Memory B cell (primary cell): ENCODE measurements at regions not wholly inside any gene's neighbourhood (a gene's known extent, or its start where the extent isn't known, plus 50 kb on each side); places are given as distances from the start of the nearest gene placed in this dataset.

Experiments
- ATAC-seq: fragments of 150-1000 bp; cut with Tn5 transposase; 2 replicates; pipeline ENCODE4 v1.10.0; 2021; ENCODE audit warnings: low read depth, mild to moderate bottlenecking, moderate library complexity
- DNase-seq, 2 donors: peaks; one replicate each; pipeline ENCODE4 v3.0.0; 2022; ENCODE audit warnings: low spot score in 2 of 2
- H3K27ac Mint-ChIP-seq: one replicate; pipeline ENCODE4 v1.8.0; 2022; ENCODE audit warnings: mild to moderate bottlenecking, moderate library complexity, mixed read lengths
- H3K27me3 Mint-ChIP-seq: one replicate; pipeline ENCODE4 v1.8.0; 2022; ENCODE audit warnings: mixed read lengths
- H3K36me3 Mint-ChIP-seq: one replicate; pipeline ENCODE4 v1.8.0; 2022; ENCODE audit warnings: mild to moderate bottlenecking, mixed read lengths
- H3K4me1 Mint-ChIP-seq: one replicate; pipeline ENCODE4 v1.8.0; 2022; ENCODE audit warnings: mixed read lengths
- H3K4me3 Mint-ChIP-seq: one replicate; pipeline ENCODE4 v1.8.0; 2022; ENCODE audit warnings: mild to moderate bottlenecking, moderate library complexity, mixed read lengths
- H3K9me3 Mint-ChIP-seq: one replicate; pipeline ENCODE4 v1.8.0; 2022; ENCODE audit warnings: mixed read lengths

GRCh38 chr4:12880844-12881243 lies 603.3 kb downstream of the RAB28 start:
- no peaks in the 10 kb centered on the region for H3K4me1 Mint-ChIP-seq
- peaks cover 6% of the 10 kb centered on the region for H3K9me3 Mint-ChIP-seq
- no peak overlapping the region for H3K27ac Mint-ChIP-seq
- no peak overlapping the region for H3K4me3 Mint-ChIP-seq
- DNase-seq (no peak), ATAC-seq (no peak)
- no peaks in the 10 kb centered on the region for H3K27me3 Mint-ChIP-seq
- no peaks in the 10 kb centered on the region for H3K36me3 Mint-ChIP-seq

- Mint-ChIP-seq H3K36me3 (no peaks in the 10 kb centered on the region), H3K4me3 (no peak overlapping the region), H3K27ac (no peak overlapping the region), H3K27me3 (no peaks in the 10 kb centered on the region), H3K9me3 (peaks cover 6% of the 10 kb centered on the region), H3K4me1 (no peaks in the 10 kb centered on the region)
- DNase-seq (no peak), ATAC-seq (no peak)
Measured at GRCh38 chr4:12879496-12879895, 604.6 kb downstream of the RAB28 start.

- DNase-seq, result no peak
- H3K27me3 Mint-ChIP-seq, result no peaks in the 10 kb centered on the region
- no peaks in the 10 kb centered on the region for H3K4me1 Mint-ChIP-seq
- H3K9me3 Mint-ChIP-seq, result peaks cover 8% of the 10 kb centered on the region
- no peak overlapping the region for H3K27ac Mint-ChIP-seq
- no peak for ATAC-seq
- peaks cover 2% of the 10 kb centered on the region for H3K36me3 Mint-ChIP-seq
- H3K4me3 Mint-ChIP-seq, result no peak overlapping the region
Measured at GRCh38 chr4:12875640-12876243, 608.4 kb downstream of the RAB28 start.

GRCh38 chr4:12873351-12873750 lies 610.8 kb downstream of the RAB28 start:
- Mint-ChIP-seq H3K36me3 (peaks cover 2% of the 10 kb centered on the region), H3K27ac (no peak overlapping the region), H3K4me1 (no peaks in the 10 kb centered on the region), H3K9me3 (peaks cover 13% of the 10 kb centered on the region), H3K4me3 (no peak overlapping the region), H3K27me3 (no peaks in the 10 kb centered on the region)
- DNase-seq (no peak), ATAC-seq (no peak)

- H3K4me1 Mint-ChIP-seq, result no peaks in the 10 kb centered on the region
- no peak overlapping the region for H3K27ac Mint-ChIP-seq
- ATAC-seq, result no peak
- H3K4me3 Mint-ChIP-seq, result no peak overlapping the region
- peaks cover 1% of the 10 kb centered on the region for H3K27me3 Mint-ChIP-seq
- H3K36me3 Mint-ChIP-seq, result no peaks in the 10 kb centered on the region
- H3K9me3 Mint-ChIP-seq, result no peaks in the 10 kb centered on the region
- DNase-seq, result no peak
Measured at GRCh38 chr4:12861422-12861821, 622.7 kb downstream of the RAB28 start.

GRCh38 chr4:12852338-12853307 lies 631.5 kb downstream of the RAB28 start:
- H3K27me3 Mint-ChIP-seq, result no peaks in the 10 kb centered on the region
- no peaks in the 10 kb centered on the region for H3K36me3 Mint-ChIP-seq
- DNase-seq (no peak), ATAC-seq (no peak)
- H3K27ac Mint-ChIP-seq, result no peak overlapping the region
- H3K4me3 Mint-ChIP-seq, result no peak overlapping the region
- no peaks in the 10 kb centered on the region for H3K4me1 Mint-ChIP-seq
- H3K9me3 Mint-ChIP-seq, result no peaks in the 10 kb centered on the region

- H3K4me3 Mint-ChIP-seq, result no peak overlapping the region
- ATAC-seq (no peak), DNase-seq (no peak)
- H3K27ac Mint-ChIP-seq, result no peak overlapping the region
- no peaks in the 10 kb centered on the region for H3K9me3 Mint-ChIP-seq
- no peaks in the 10 kb centered on the region for H3K4me1 Mint-ChIP-seq
- peaks cover 4% of the 10 kb centered on the region for H3K27me3 Mint-ChIP-seq
- no peaks in the 10 kb centered on the region for H3K36me3 Mint-ChIP-seq
Measured at GRCh38 chr4:12846368-12846767, 637.8 kb downstream of the RAB28 start.

GRCh38 chr4:12844141-12844540 lies 640.0 kb downstream of the RAB28 start:
- Mint-ChIP-seq H3K27ac (no peak overlapping the region), H3K4me3 (no peak overlapping the region), H3K36me3 (no peaks in the 10 kb centered on the region), H3K27me3 (peaks cover 4% of the 10 kb centered on the region), H3K9me3 (no peaks in the 10 kb centered on the region), H3K4me1 (no peaks in the 10 kb centered on the region)
- DNase-seq (no peak), ATAC-seq (no peak)

GRCh38 chr4:12827966-12828365 lies 656.2 kb downstream of the RAB28 start:
- H3K9me3 Mint-ChIP-seq, result peaks cover 3% of the 10 kb centered on the region
- no peak overlapping the region for H3K4me3 Mint-ChIP-seq
- DNase-seq (no peak), ATAC-seq (no peak)
- H3K27ac Mint-ChIP-seq, result no peak overlapping the region
- H3K36me3 Mint-ChIP-seq, result no peaks in the 10 kb centered on the region
- peaks cover 4% of the 10 kb centered on the region for H3K27me3 Mint-ChIP-seq
- H3K4me1 Mint-ChIP-seq, result no peaks in the 10 kb centered on the region

GRCh38 chr4:12791536-12791935 lies 692.6 kb downstream of the RAB28 start:
- peaks cover 5% of the 10 kb centered on the region for H3K9me3 Mint-ChIP-seq
- H3K4me1 Mint-ChIP-seq, result no peaks in the 10 kb centered on the region
- H3K4me3 Mint-ChIP-seq, result no peak overlapping the region
- DNase-seq (no peak), ATAC-seq (no peak)
- no peaks in the 10 kb centered on the region for H3K27me3 Mint-ChIP-seq
- H3K36me3 Mint-ChIP-seq, result no peaks in the 10 kb centered on the region
- H3K27ac Mint-ChIP-seq, result no peak overlapping the region

- Mint-ChIP-seq H3K4me3 (no peak overlapping the region), H3K9me3 (peaks cover 5% of the 10 kb centered on the region), H3K27ac (no peak overlapping the region), H3K4me1 (no peaks in the 10 kb centered on the region), H3K36me3 (no peaks in the 10 kb centered on the region), H3K27me3 (no peaks in the 10 kb centered on the region)
- ATAC-seq, result no peak
- DNase-seq, result no peak
Measured at GRCh38 chr4:12787261-12787660, 696.9 kb downstream of the RAB28 start.

- no peak for ATAC-seq
- H3K4me3 Mint-ChIP-seq, result no peak overlapping the region
- H3K27me3 Mint-ChIP-seq, result no peaks in the 10 kb centered on the region
- no peaks in the 10 kb centered on the region for H3K9me3 Mint-ChIP-seq
- H3K4me1 Mint-ChIP-seq, result no peaks in the 10 kb centered on the region
- H3K36me3 Mint-ChIP-seq, result no peaks in the 10 kb centered on the region
- no peak for DNase-seq
- no peak overlapping the region for H3K27ac Mint-ChIP-seq
Measured at GRCh38 chr4:12778706-12779105, 705.4 kb downstream of the RAB28 start.

- Mint-ChIP-seq H3K27ac (no peak overlapping the region), H3K36me3 (no peaks in the 10 kb centered on the region), H3K27me3 (no peaks in the 10 kb centered on the region)
Measured at GRCh38 chr4:12778191-12778590, 705.9 kb downstream of the RAB28 start.

GRCh38 chr4:12770351-12770750 lies 713.8 kb downstream of the RAB28 start:
- Mint-ChIP-seq H3K4me3 (no peak overlapping the region), H3K27me3 (peaks cover 4% of the 10 kb centered on the region), H3K9me3 (no peaks in the 10 kb centered on the region), H3K36me3 (no peaks in the 10 kb centered on the region), H3K27ac (no peak overlapping the region), H3K4me1 (no peaks in the 10 kb centered on the region)
- no peak for DNase-seq
- no peak for ATAC-seq

More at GRCh38 chr4:12778191-12778590, 705.9 kb downstream of the RAB28 start:
- no peaks in the 10 kb centered on the region for H3K4me1 Mint-ChIP-seq
- DNase-seq (no peak), ATAC-seq (no peak)
- H3K4me3 Mint-ChIP-seq, result no peak overlapping the region
- H3K9me3 Mint-ChIP-seq, result no peaks in the 10 kb centered on the region
